ENCODE measurements at regions not wholly inside any gene's neighbourhood (a gene's known extent, or its start where the extent isn't known, plus 50 kb on each side); places are given as distances from the start of the nearest gene placed in this dataset.
A peak's percentile ranks its signal among the peaks of the same experiment; 100 is the strongest.

DNA sequence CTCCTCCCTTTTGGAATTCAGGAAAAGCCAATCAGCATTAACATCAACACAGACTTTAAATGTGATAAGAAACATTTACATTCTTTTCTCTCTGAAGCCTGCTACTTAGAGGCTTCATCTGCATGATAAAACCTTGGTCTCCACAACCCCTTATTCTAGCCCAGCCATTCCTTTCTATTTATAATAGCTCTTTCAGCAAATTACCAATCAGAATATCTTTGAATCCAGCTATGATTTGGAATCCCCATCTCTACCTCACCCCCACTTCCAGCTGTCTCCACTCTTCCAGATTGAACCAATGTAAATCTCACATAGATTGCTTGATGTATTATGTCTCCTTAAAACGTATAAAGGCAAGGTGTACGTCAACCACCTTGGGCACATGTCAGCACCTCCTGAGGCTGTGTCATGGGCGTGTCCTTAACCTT, 139.7 kb downstream of the TUSC7 start:
- no peak for DNase-seq

DNA sequence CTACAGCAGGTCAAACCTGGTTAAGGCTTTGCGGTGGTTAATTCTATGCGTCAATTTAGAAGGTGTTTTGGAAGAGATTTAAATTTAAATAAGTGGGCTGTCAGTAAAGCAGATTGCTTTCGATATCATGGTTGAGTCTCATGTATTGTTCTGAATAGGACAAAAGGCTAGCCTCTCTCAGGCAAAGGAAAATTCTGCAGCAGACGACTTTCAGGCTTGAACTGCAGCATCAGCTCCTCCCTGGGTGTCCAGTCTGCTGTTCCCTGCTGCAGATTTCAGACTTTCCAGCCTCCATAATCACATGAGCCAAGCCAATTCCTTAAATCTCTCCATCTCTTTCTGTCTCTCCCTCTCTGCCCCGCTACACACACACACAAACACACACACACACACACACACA, 143.2 kb downstream of the TUSC7 start:
- DNase-seq = no peak

- DNase-seq = no peak
Measured at GRCh38 chr3:116863270-116863770, 153.7 kb downstream of the TUSC7 start.

DNA sequence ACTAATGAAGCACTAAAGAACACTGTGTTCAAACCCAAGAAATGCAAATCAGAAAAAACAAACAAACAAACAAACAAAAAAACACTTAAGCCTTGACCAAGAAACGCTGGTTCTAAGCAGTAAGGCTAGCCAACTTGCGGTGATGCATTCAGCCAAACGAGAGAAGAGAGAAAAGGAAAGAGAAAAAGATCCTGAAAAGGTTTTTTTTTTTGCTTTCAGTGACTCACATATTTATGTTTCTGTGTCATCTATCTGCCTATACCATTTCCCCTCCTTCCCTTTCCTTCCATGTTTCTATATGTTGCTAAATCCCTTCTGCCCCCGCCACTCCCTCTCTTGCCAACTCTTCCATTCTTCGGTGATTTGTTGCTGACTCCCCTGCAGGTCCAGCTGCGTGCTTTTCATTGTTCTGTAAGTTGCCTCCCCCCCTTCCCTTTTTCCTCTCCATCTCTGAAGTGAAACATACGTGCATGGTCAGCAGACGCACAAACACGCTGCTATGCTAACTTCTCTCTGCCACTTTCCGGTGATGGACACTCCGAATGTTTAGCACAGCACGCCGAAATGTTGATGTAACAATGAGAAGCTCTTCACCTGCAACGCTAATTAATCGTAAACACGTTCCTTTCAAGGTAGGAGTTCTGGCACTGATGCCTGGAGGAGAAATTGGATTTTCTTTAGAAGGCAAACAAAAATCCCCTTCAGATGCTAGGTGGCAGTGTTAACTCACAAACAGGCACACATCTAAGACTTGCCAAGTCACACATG, 154.4 kb downstream of the TUSC7 start:
- DNase-seq = peak; percentile 58

- DNase-seq = no peak
Measured at GRCh38 chr3:116864590-116864927, 155.0 kb downstream of the TUSC7 start.

GRCh38 chr3:116870379-116870778, 160.8 kb downstream of the TUSC7 start:
- no peak for DNase-seq

DNA sequence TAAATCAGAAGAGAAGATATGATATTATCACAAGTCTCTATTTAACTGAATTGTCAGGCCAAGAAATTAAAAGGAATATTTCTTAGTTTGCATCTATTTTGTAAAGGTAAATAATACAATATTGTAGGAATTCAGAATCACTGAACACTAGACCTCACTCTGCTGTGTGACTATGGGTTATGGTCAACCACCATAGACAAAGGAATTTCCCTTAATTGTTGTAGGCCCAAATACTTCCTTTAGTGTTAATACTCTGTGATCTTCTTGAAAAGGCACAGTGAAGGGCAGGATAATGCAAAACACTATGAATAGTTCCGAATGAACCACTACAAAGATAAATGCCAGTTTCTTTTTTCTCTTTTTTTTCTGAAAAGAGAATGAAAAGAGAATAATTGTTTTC, 162.3 kb downstream of the TUSC7 start:
- DNase-seq = no peak

- no peak for DNase-seq
Measured at GRCh38 chr3:116872688-116873087, 163.1 kb downstream of the TUSC7 start.

GRCh38 chr3:116873142-116873541, 163.6 kb downstream of the TUSC7 start:
- DNase-seq = no peak

DNA sequence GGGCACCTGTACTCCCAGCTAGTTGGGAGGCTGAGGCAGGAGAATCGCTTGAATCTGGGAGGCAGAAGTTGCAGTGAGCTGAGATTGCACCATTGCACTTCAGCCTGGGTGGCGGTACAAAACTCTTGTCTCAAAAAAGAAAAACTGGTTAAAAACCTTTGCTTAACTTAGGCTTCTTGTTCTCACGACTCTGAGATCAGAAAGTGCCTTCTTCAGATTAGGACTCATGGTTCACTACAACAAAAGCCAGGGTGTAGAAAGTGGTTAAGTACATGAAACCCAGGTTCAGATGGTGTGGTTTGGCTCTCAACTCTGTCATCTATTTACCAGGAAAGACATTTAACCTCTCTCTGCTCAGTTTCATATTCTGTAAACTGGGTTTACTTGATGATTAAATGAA, 168.4 kb downstream of the TUSC7 start:
- DNase-seq = no peak

DNA sequence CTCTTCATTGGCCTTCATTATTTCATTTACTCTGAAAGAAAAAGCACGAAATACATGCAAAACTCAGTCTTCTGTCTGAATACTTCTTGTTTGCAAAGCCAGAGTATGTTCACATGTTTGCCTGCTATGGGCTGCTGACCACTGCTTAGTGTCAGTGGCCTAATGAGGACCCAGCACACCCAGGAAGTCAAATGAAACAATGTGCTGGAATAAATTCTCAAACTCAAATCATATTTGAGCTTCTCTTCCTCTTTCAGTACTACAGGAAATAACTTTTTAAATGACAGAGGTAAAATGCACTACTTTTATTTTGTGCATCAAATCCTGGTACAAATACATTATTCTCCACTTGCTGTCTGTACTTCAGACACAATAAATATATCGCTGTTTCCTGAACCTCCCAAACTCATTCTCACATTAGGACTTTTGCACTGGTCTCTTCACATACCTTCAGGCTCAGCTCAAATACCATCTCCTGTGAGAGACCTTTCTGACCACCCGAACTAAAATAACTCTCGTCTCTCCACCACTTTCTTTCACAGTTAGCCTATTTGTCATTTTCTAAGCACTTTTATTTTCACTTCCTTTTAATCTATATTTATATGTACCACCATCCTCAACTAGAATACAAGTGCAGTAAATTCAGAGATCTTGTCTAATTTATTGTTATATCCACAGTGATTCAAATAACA, 176.8 kb downstream of the TUSC7 start:
- DNase-seq = no peak

DNA sequence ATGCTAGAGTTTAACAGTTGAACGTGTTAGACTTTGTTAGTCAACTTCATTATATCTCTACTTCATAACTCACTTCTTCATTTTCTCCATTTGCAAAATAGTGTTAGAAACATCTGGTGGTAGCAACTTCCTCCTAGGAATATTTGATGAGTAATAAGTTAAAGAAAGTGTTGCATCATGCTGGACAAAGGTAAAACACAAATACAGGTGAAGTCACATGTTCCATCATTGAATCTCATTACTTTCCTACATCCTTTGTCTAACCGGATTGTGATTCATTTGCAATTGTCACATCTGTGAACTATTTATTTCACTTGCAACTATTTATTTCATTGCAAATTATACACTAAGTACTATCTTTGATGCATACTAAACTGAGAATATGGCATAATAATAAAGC, 186.5 kb downstream of the TUSC7 start:
- no peak for DNase-seq

GRCh38 chr3:116897382-116897781, 187.8 kb downstream of the TUSC7 start:
- DNase-seq = no peak

- no peak for DNase-seq
Measured at GRCh38 chr3:116899253-116899652, 189.7 kb downstream of the TUSC7 start.

GRCh38 chr3:116905334-116905733, 195.8 kb downstream of the TUSC7 start:
- DNase-seq = no peak

DNA sequence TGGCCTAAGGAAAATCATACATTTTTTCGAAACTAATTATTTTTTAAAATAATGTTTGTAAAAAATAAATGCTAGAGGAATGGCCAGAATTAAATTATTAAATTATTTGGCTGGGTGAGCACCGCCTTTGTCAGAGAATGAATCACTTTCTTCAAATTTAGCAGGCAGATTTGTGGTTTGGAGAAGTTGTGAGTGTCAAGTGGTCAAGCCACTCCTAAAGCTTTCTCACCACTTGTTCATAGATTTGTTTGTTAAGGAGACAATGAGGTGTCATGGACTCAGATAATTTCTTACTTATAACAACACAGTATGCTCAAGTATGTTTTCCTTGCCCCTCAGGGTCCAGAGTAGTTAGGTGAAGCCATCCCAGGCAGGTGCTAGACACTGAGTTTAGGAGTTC, 196.2 kb downstream of the TUSC7 start:
- DNase-seq = no peak

GRCh38 chr3:116912116-116912515, 202.5 kb downstream of the TUSC7 start:
- no peak for DNase-seq

DNA sequence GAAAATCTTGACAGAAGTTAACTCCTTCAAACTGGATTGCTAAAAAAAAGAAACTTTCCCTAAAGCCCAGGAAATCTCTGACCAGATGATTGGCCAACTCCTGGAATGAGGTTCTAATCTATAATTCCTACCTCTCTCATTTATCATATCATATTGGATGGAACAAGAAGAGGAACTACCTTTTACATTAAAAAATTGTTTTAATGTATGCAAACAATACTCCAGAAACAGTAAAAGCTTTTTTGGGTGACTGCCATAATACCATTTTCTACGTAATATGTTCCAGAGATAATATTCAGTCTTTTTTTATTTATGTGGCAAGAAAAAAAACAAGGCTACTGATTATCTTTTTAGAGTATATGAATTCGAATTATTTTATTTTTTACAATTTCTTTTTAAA, 204.4 kb downstream of the TUSC7 start:
- DNase-seq = no peak

GRCh38 chr3:116916836-116917235, 207.3 kb downstream of the TUSC7 start:
- DNase-seq = no peak

GRCh38 chr3:116920826-116921610, 211.4 kb downstream of the TUSC7 start:
- no peak for DNase-seq

- no peak for DNase-seq
Measured at GRCh38 chr3:116927918-116928317, 218.3 kb downstream of the TUSC7 start.

DNA sequence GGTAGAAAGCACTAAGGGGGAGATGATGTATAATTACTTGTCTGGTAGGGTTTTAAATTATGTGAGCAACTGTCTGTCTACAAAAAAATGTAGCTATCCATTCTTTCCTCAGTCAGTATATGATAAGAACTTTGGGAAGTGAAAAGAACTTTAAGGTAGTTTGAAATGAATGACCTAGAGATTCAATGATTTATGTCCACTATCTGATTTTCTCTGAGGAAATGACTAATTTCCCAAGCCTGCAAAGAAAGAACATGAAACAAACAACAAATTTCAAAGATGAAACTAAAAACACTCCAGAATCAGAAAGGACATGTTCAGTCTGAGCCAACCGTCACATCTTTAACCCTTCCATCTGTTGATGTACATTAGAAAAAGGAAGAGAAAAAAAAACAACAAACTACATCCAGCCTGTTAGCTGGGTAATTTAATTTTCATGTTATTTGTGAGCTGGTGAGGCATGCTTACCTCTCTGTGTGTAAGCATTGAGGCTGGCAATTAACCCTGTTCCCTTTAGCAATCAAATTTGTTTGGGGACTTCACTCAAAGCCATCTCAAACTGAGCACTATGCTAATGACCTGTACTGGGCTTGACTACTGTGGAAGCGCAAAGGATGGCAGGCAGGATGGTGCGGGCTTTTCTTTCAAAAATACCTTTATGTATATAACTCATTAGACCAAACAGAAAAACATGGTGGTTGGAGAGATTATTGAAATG, 220.1 kb downstream of the TUSC7 start:
- DNase-seq = no peak

- DNase-seq = no peak
Measured at GRCh38 chr3:116930786-116931185, 221.2 kb downstream of the TUSC7 start.
